ENCODE measurements at regions not wholly inside any gene's neighbourhood (a gene's known extent, or its start where the extent isn't known, plus 50 kb on each side); places are given as distances from the start of the nearest gene placed in this dataset.

- DNase-seq, result no peak
Measured at GRCh38 chr18:37631422-37631821, 65.8 kb upstream of the CELF4 start.

- DNase-seq, result no peak
Measured at GRCh38 chr18:37630334-37630733, 64.7 kb upstream of the CELF4 start.

GRCh38 chr18:37628470-37629220, 63.0 kb upstream of the CELF4 start:
- no peak for DNase-seq

- DNase-seq, result no peak
Measured at GRCh38 chr18:37624318-37624717, 58.7 kb upstream of the CELF4 start.

- DNase-seq, result no peak
Measured at GRCh38 chr18:37619964-37620363, 54.4 kb upstream of the CELF4 start.

GRCh38 chr18:37617623-37618022, 52.0 kb upstream of the CELF4 start:
- peak in 2 of 3 experiments; percentile 2 to 35 for DNase-seq

All from NCI-H1417 (cell line).